BLaER1 treated with 17β-estradiol and CSF1 and Interleukin-3, amounts not matched to agents 10 nM and 100 nM (cell line): ENCODE measurements at regions not wholly inside any gene's neighbourhood (a gene's known extent, or its start where the extent isn't known, plus 50 kb on each side); places are given as distances from the start of the nearest gene placed in this dataset.

Source experiments
- H3K27ac ChIP-seq, 11 experiments: shearing (Covaris generic); formaldehyde crosslinking; 2 replicates each; pipeline ENCODE4 v1.8.1; 2022
- H3K27me3 ChIP-seq, 11 experiments: shearing (Covaris generic); formaldehyde crosslinking; 2 replicates each; pipeline ENCODE4 v1.8.1; 2022
- H3K36me3 ChIP-seq, 11 experiments: shearing (Covaris generic); formaldehyde crosslinking; 2 replicates each; pipeline ENCODE4 v1.8.1; 2022
- H3K4me1 ChIP-seq, 10 experiments: shearing (Covaris generic); formaldehyde crosslinking; 2 replicates each; pipeline ENCODE4 v1.8.1; 2022
- H3K4me2 ChIP-seq, 11 experiments: shearing (Covaris generic); formaldehyde crosslinking; 2 replicates each; pipeline ENCODE4 v1.8.1; 2022
- H3K4me3 ChIP-seq, 10 experiments: shearing (Covaris generic); formaldehyde crosslinking; 2 replicates each; pipeline ENCODE4 v1.8.1; 2022
- H3K9ac ChIP-seq, 11 experiments: shearing (Covaris generic); formaldehyde crosslinking; 2 replicates each; pipeline ENCODE4 v1.8.1; 2022
- H3K9me3 ChIP-seq, 11 experiments: shearing (Covaris generic); formaldehyde crosslinking; replicated peaks in 1 of 11; 2 replicates each; pipeline ENCODE4 v1.8.1; 2022
- H4K20me1 ChIP-seq, 11 experiments: shearing (Covaris generic); formaldehyde crosslinking; 2 replicates each; pipeline ENCODE4 v1.8.1; 2022
- Cebpa-rat ChIP-seq, 11 experiments: shearing (Covaris generic); IDR thresholded peaks; 2 replicates each; pipeline ENCODE4 v1.8.1; 2022

- TF ChIP-seq Cebpa-rat (IDR thresholded peaks at IDR 0.05) = no peak
- no peaks in the 10 kb centered on the region for H3K27me3 ChIP-seq
- no peaks in the 10 kb centered on the region for H3K36me3 ChIP-seq
- H3K4me3 ChIP-seq = no peak overlapping the region
- H3K9me3 ChIP-seq = no peaks in the 10 kb centered on the region
- no peaks in the 10 kb centered on the region for H4K20me1 ChIP-seq
- 0 out of 22 replicates have a peak overlapping the region, but pooled peaks of 2 of the 11 experiments have one; percentile 1 to 2 for H3K27ac ChIP-seq
- H3K4me1 ChIP-seq = peaks cover 32 to 62% (median 43%) of the 10 kb centered on the region in 10 experiments
- H3K4me2 ChIP-seq = peak overlapping the region; percentile 33 to 88 (median 67); a peak in 21 of 22 replicates
- H3K9ac ChIP-seq = no peak overlapping the region
Measured at GRCh38 chr13:40160618-40161350, 505.3 kb downstream of the COG6 start.

- no peaks in the 10 kb centered on the region for H4K20me1 ChIP-seq
- no peaks in the 10 kb centered on the region for H3K36me3 ChIP-seq
- no peaks in the 10 kb centered on the region for H3K27me3 ChIP-seq
- TF ChIP-seq Cebpa-rat (IDR thresholded peaks at IDR 0.05) = no peak
- no peak overlapping the region for H3K4me3 ChIP-seq
- no peaks in the 10 kb centered on the region for H3K9me3 ChIP-seq
- peak overlapping the region in 2 of 11 experiments; percentile 1 to 34; a peak in 1 of 22 replicates for H3K27ac ChIP-seq
- H3K9ac ChIP-seq = no peak overlapping the region
- peak overlapping the region; percentile 33 to 88 (median 67); a peak in 20 of 22 replicates for H3K4me2 ChIP-seq
- H3K4me1 ChIP-seq = peaks cover 32 to 62% (median 43%) of the 10 kb centered on the region in 10 experiments
Measured at GRCh38 chr13:40161351-40161810, 505.1 kb downstream of the FOXO1 start.

GRCh38 chr13:40161931-40162330 is 504.5 kb downstream of the FOXO1 start:
- Histone ChIP-seq H4K20me1 (no peaks in the 10 kb centered on the region), H3K27ac (peak overlapping the region in 2 of 11 experiments; percentile 20 to 34; a peak in 1 of 22 replicates), H3K4me2 (peak overlapping the region in 8 of 11 experiments; percentile 61 to 88 (median 69); a peak in 16 of 22 replicates), H3K4me1 (peaks cover 32 to 62% (median 43%) of the 10 kb centered on the region in 10 experiments), H3K9me3 (no peaks in the 10 kb centered on the region), H3K4me3 (no peak overlapping the region), H3K36me3 (no peaks in the 10 kb centered on the region), H3K27me3 (no peaks in the 10 kb centered on the region), H3K9ac (no peak overlapping the region; a peak in 1 of 22 replicates)
- no peak for TF ChIP-seq Cebpa-rat (IDR thresholded peaks at IDR 0.05)

- Histone ChIP-seq H3K4me1 (peaks cover 32 to 58% (median 42%) of the 10 kb centered on the region in 10 experiments), H3K36me3 (no peaks in the 10 kb centered on the region), H3K4me2 (peak overlapping the region in 9 of 11 experiments; percentile 4 to 51 (median 18); a peak in 11 of 22 replicates), H3K9me3 (no peaks in the 10 kb centered on the region), H3K4me3 (no peak overlapping the region), H3K27me3 (no peaks in the 10 kb centered on the region), H3K27ac (no peak overlapping the region), H3K9ac (no peak overlapping the region), H4K20me1 (no peaks in the 10 kb centered on the region)
- TF ChIP-seq Cebpa-rat (IDR thresholded peaks at IDR 0.05) = no peak
Measured at GRCh38 chr13:40163066-40164000, 503.1 kb downstream of the FOXO1 start.

- Histone ChIP-seq H3K27me3 (no peaks in the 10 kb centered on the region), H3K4me3 (no peak overlapping the region), H3K4me2 (peak overlapping the region in 9 of 11 experiments; percentile 4 to 51 (median 18); a peak in 9 of 22 replicates), H3K4me1 (peaks cover 32 to 56% (median 40%) of the 10 kb centered on the region in 10 experiments), H3K9me3 (no peaks in the 10 kb centered on the region), H4K20me1 (no peaks in the 10 kb centered on the region), H3K27ac (no peak overlapping the region), H3K9ac (no peak overlapping the region), H3K36me3 (no peaks in the 10 kb centered on the region)
- no peak for TF ChIP-seq Cebpa-rat (IDR thresholded peaks at IDR 0.05)
Measured at GRCh38 chr13:40164133-40164532, 502.3 kb downstream of the FOXO1 start.

- no peak overlapping the region for H3K4me3 ChIP-seq
- no peaks in the 10 kb centered on the region for H3K9me3 ChIP-seq
- no peak for TF ChIP-seq Cebpa-rat (IDR thresholded peaks at IDR 0.05)
- H3K4me1 ChIP-seq = peaks cover 28 to 44% (median 32%) of the 10 kb centered on the region in 10 experiments
- H3K27me3 ChIP-seq = no peaks in the 10 kb centered on the region
- no peaks in the 10 kb centered on the region for H4K20me1 ChIP-seq
- H3K4me2 ChIP-seq = peak overlapping the region in 9 of 11 experiments; percentile 6 to 44 (median 17); a peak in 9 of 22 replicates
- H3K9ac ChIP-seq = no peak overlapping the region
- no peak overlapping the region for H3K27ac ChIP-seq
- H3K36me3 ChIP-seq = no peaks in the 10 kb centered on the region
Measured at GRCh38 chr13:40165316-40165932, 501.0 kb downstream of the FOXO1 start.

- Histone ChIP-seq H3K9ac (no peak overlapping the region), H3K4me2 (no peak overlapping the region), H3K4me1 (peaks cover 9 to 25% (median 20%) of the 10 kb centered on the region in 10 experiments), H3K27ac (no peak overlapping the region), H3K36me3 (no peaks in the 10 kb centered on the region), H3K27me3 (no peaks in the 10 kb centered on the region), H3K4me3 (no peak overlapping the region), H3K9me3 (no peaks in the 10 kb centered on the region), H4K20me1 (no peaks in the 10 kb centered on the region)
- no peak for TF ChIP-seq Cebpa-rat (IDR thresholded peaks at IDR 0.05)
Measured at GRCh38 chr13:40167327-40167726, 499.1 kb downstream of the FOXO1 start.

GRCh38 chr13:40168425-40169166 is 497.8 kb downstream of the FOXO1 start:
- H3K4me1 ChIP-seq = peaks cover 4 to 21% (median 11%) of the 10 kb centered on the region in 10 experiments; a peak in 12 of 20 replicates
- TF ChIP-seq Cebpa-rat (IDR thresholded peaks at IDR 0.05) = no peak
- H3K27ac ChIP-seq = no peak overlapping the region
- H4K20me1 ChIP-seq = no peaks in the 10 kb centered on the region
- no peak overlapping the region for H3K9ac ChIP-seq
- no peak overlapping the region for H3K4me2 ChIP-seq
- no peaks in the 10 kb centered on the region for H3K9me3 ChIP-seq
- H3K4me3 ChIP-seq = no peak overlapping the region
- no peaks in the 10 kb centered on the region for H3K36me3 ChIP-seq
- no peaks in the 10 kb centered on the region for H3K27me3 ChIP-seq
